ENCODE measurements at regions not wholly inside any gene's neighbourhood (a gene's known extent, or its start where the extent isn't known, plus 50 kb on each side); places are given as distances from the start of the nearest gene placed in this dataset.

- no peak for TF ChIP-seq REST (IDR thresholded peaks at IDR 0.05; ENCODE audit: insufficient replicate concordance, low read depth)
- TF ChIP-seq CTCF (IDR thresholded peaks at IDR 0.05; ENCODE audit: insufficient read depth, low read length), result no peak
- TF ChIP-seq SPI1 (IDR thresholded peaks at IDR 0.05; ENCODE audit: borderline replicate concordance, low read depth), result no peak
- TF ChIP-seq POLR2AphosphoS5 (IDR thresholded peaks at IDR 0.05; ENCODE audit: low read depth), result no peak
- no peak for TF ChIP-seq GABPA (IDR thresholded peaks at IDR 0.05; ENCODE audit: low read depth)
- DNase-seq (ENCODE audit: low read depth in 1 of 2, low spot score in 1 of 2), result peak in 1 of 2 experiments; percentile 3
- H3K27me3 ChIP-seq (ENCODE audit: insufficient read depth, poor library complexity, severe bottlenecking), result no peaks in the 10 kb centered on the region
- H3K4me3 ChIP-seq (replicated peaks; ENCODE audit: insufficient read depth, low read length), result no peak overlapping the region
- H3K27ac ChIP-seq (replicated peaks), result no peak overlapping the region
Measured at GRCh38 chr22:48934446-48934845, 893.2 kb downstream of the BRD1 start.

- Histone ChIP-seq H3K4me3 (replicated peaks; ENCODE audit: insufficient read depth, low read length) (no peak overlapping the region), H3K27me3 (ENCODE audit: insufficient read depth, poor library complexity, severe bottlenecking) (no peaks in the 10 kb centered on the region), H3K27ac (replicated peaks) (no peak overlapping the region)
- no peak for DNase-seq (ENCODE audit: low read depth in 1 of 2, low spot score in 1 of 2)
- TF ChIP-seq GABPA (IDR thresholded peaks at IDR 0.05; ENCODE audit: low read depth), result no peak
- TF ChIP-seq REST (IDR thresholded peaks at IDR 0.05; ENCODE audit: insufficient replicate concordance, low read depth), result no peak
- no peak for TF ChIP-seq SPI1 (IDR thresholded peaks at IDR 0.05; ENCODE audit: borderline replicate concordance, low read depth)
- TF ChIP-seq POLR2AphosphoS5 (IDR thresholded peaks at IDR 0.05; ENCODE audit: low read depth), result no peak
- TF ChIP-seq CTCF (IDR thresholded peaks at IDR 0.05; ENCODE audit: insufficient read depth, low read length), result no peak
Measured at GRCh38 chr22:48931452-48931851, 896.2 kb downstream of the BRD1 start.

GRCh38 chr22:48929276-48929790 is 898.3 kb downstream of the BRD1 start:
- no peak overlapping the region for H3K27ac ChIP-seq (replicated peaks)
- no peak overlapping the region for H3K4me3 ChIP-seq (replicated peaks; ENCODE audit: insufficient read depth, low read length)
- TF ChIP-seq POLR2AphosphoS5 (IDR thresholded peaks at IDR 0.05; ENCODE audit: low read depth) (no peak), CTCF (IDR thresholded peaks at IDR 0.05; ENCODE audit: insufficient read depth, low read length) (no peak), REST (IDR thresholded peaks at IDR 0.05; ENCODE audit: insufficient replicate concordance, low read depth) (no peak), GABPA (IDR thresholded peaks at IDR 0.05; ENCODE audit: low read depth) (no peak), SPI1 (IDR thresholded peaks at IDR 0.05; ENCODE audit: borderline replicate concordance, low read depth) (no peak)
- no peak for DNase-seq (ENCODE audit: low read depth in 1 of 2, low spot score in 1 of 2)
- no peaks in the 10 kb centered on the region for H3K27me3 ChIP-seq (ENCODE audit: insufficient read depth, poor library complexity, severe bottlenecking)

All from HL-60 (cell line).